ENCODE measurements at regions not wholly inside any gene's neighbourhood (a gene's known extent, or its start where the extent isn't known, plus 50 kb on each side); places are given as distances from the start of the nearest gene placed in this dataset.
A peak's percentile ranks its signal among the peaks of the same experiment; 100 is the strongest.
"Not testable (repeated sequence)": the region's sequence is repeated elsewhere in the genome, so short reads cannot be mapped to it uniquely, and the experiment has no call there.

DNA sequence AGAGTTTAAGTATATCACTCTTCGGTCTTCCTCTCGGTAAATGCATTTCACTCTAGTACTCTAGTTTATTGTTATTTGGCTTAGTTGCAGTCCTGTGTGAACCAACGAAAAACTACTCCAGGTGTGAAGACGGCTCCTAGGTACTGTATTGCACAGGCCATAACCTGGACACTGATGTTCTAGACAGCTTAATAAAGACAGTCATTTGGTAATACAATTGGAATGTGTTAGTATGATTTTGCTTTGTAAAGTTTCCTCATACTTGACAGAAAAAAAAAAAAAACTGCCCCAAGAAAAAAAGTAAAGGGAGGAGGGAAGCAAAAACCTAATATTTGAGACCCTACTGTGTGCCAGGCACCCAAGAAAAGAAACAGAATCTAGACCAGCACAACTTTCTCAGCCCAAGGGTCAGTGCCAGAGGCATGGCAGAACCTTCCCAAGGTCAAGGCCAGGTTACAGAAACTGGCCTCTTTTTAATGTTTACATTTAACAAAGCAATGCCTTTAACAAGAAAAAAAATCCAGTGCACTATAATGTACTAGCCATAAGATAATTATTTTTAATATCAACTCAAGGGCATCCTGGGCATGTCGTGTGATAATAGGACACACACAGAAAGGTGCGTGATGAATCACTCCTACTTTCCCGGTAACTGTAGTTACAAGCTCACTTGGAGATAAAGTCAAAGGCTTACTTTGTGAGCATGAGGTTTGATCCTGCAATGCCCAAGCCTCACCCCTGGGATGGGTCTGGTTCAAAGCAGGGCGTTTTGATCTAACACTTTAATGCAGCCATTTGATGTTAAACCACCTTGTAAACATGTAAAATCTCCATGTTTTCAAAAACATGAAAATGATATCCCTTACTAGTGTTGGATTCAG lies 110.6 kb downstream of the BMP4 start:
- DNase-seq (ENCODE audit: low read depth in 2 of 2), result peak; percentile 7 to 26
- no peak overlapping the region for H3K4me3 ChIP-seq (replicated peaks in 1 of 2; ENCODE audit: low read depth in 2 of 2, low read length in 2 of 2)
- TF ChIP-seq, protein P1, sequence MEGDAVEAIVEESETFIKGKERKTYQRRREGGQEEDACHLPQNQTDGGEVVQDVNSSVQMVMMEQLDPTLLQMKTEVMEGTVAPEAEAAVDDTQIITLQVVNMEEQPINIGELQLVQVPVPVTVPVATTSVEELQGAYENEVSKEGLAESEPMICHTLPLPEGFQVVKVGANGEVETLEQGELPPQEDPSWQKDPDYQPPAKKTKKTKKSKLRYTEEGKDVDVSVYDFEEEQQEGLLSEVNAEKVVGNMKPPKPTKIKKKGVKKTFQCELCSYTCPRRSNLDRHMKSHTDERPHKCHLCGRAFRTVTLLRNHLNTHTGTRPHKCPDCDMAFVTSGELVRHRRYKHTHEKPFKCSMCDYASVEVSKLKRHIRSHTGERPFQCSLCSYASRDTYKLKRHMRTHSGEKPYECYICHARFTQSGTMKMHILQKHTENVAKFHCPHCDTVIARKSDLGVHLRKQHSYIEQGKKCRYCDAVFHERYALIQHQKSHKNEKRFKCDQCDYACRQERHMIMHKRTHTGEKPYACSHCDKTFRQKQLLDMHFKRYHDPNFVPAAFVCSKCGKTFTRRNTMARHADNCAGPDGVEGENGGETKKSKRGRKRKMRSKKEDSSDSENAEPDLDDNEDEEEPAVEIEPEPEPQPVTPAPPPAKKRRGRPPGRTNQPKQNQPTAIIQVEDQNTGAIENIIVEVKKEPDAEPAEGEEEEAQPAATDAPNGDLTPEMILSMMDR (IDR thresholded peaks at IDR 0.05; ENCODE audit: low read depth, low read length), result no peak

DNA sequence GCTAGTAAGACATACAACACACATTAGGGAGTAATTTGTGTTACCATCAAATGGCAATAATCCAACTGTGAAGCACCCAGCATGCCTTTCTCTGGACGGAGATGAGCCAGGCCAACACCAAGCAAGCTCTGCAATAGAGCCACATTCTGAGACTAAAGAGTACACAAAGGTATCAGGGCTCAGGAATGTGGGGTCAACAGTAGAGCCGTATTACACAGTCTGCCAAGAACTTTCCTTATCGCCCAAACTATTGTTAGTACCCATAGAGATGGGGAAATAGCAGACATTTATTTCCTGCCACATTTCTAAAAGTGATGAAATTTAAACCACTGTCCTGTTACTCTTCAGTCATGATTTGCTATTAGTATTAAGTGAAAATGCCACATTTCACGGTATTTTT lies 113.7 kb downstream of the BMP4 start:
- TF ChIP-seq, protein P1 (IDR thresholded peaks at IDR 0.05; ENCODE audit: low read depth, low read length), result no peak
- peak; percentile 89 to 93 for DNase-seq (ENCODE audit: low read depth in 2 of 2)
- no peak overlapping the region for H3K4me3 ChIP-seq (replicated peaks in 1 of 2; ENCODE audit: low read depth in 2 of 2, low read length in 2 of 2)

DNA sequence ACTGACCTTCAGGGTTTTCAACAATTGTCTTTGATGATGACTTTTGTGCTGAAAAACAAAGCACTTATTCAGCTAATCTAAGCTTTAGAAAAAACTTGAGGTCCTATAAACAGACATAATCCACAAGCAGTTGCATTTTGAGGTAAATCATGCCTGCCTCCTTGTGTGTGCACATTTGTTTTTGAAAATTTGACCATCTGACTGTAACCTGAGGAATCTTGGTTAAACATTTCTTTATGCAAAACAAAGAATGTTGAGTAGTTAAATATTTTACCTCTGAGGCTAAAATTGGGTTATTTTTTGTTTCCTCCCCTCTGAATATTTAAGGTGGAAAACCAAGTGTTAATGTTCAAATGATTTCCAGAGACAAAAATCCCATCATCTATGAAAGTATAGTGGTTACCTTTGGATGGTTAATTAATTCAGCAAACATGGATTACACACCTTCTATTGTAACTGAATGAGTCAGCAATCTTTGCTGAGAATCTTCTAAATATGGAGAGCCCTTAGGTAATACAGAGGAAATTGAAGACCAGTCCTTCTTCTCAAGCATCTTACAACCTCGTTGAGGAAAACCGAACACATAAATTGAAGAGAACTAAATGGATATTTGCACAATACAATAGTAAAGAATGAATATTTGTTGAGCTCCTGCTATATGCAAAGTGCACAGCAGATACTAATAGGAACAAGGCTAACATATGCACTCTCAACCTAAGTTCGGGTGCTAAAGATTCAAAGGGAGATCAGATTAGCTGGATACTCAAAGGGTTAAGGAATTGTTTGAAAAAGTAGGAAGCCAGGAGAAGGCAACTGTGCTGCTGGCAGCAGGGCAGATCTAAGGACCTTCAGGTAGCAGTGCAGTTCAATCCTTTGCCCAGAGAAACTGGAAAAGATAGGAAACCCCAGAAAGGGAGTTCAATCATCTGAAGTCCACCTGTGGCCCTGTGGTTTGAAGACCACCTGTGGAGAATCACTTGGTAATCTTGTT lies 115.2 kb downstream of the BMP4 start:
- TF ChIP-seq, protein P1 (IDR thresholded peaks at IDR 0.05; ENCODE audit: low read depth, low read length), result no peak
- H3K4me3 ChIP-seq (replicated peaks in 1 of 2; ENCODE audit: low read depth in 2 of 2, low read length in 2 of 2), result no peak overlapping the region
- no peak for DNase-seq (ENCODE audit: low read depth in 2 of 2)

DNA sequence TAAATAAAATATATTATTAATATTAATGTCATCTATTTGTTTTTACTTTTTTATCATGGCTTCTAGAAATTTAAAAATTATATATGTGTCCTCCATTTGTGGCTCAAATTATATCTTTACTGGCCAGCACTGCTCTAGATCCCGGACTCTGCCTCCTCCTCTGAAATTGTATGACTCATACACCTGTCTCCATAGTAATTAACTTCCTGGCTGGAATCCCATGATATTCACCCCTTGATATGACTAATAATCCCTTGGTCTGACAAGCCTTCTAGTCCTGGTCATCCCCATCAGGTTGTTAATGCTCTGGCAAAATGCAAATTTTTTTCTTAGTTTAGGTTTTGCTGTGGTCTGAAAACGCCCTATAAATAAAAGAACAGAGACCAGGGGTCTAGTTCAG lies 116.2 kb downstream of the BMP4 start:
- no peak overlapping the region for H3K4me3 ChIP-seq (replicated peaks in 1 of 2; ENCODE audit: low read depth in 2 of 2, low read length in 2 of 2)
- peak; percentile 18 to 40 for DNase-seq (ENCODE audit: low read depth in 2 of 2)
- TF ChIP-seq, protein P1 (IDR thresholded peaks at IDR 0.05; ENCODE audit: low read depth, low read length), result no peak

DNA sequence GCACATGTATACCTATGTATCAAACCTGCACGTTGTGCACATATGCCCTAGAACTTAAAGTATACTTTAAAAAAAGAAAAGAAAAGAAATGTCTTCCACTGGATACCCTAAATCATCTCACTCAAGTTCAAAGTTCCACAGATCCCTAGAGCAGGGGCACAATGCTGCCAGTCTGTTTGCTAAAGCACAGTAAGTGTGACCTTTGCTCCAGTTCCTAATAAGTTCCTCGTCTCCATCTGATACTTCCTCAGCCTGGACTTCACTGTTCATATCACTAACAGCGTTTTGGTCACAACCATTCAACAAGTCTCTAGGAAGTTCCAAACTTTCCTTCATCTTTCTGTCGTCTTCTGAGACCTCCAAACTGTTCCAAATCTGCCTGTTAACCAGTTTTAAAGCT lies 118.3 kb downstream of the BMP4 start:
- TF ChIP-seq, protein P1 (IDR thresholded peaks at IDR 0.05; ENCODE audit: low read depth, low read length), result no peak
- DNase-seq (ENCODE audit: low read depth in 2 of 2), result no peak
- H3K4me3 ChIP-seq (replicated peaks in 1 of 2; ENCODE audit: low read depth in 2 of 2, low read length in 2 of 2), result no peak overlapping the region

DNA sequence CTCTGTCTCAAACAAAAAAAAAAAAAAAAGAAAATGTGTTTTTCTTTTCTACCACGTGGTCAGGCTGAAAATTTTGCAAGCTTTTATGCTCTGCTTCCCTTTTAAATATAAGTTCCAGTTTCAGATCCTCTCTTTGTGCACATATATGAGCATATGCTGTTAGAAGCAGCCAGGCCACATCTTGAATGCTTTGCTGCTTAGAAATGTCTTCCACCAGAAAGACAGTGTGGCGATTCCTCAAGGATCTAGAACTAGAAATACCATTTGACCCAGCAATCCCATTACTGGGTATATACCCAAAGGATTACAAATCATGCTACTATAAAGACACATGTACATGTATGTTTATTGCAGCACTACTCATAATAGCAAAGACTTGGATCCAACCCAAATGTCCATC lies 119.0 kb downstream of the BMP4 start:
- H3K4me3 ChIP-seq (replicated peaks in 1 of 2; ENCODE audit: low read depth in 2 of 2, low read length in 2 of 2); DNase-seq (ENCODE audit: low read depth in 2 of 2): not testable (repeated sequence)

DNA sequence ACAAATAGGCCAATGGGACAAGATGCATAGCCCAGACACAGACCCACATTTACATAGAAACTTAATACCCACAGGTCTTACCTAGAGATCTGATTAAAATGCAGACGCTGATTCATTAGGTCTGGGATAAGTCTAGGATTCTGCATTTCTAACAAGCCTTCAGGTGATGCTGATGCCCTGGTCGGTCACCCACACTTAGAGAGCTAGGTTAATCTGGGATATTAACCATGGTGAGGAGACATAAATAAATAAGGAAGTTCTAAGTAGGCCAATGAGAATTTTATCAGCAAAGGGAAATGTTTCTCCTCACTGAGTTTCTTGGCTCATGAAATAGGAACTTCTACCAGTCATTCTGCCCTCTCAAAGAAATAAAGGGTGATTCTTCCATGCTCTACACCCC lies 120.1 kb downstream of the BMP4 start:
- no peak overlapping the region for H3K4me3 ChIP-seq (replicated peaks in 1 of 2; ENCODE audit: low read depth in 2 of 2, low read length in 2 of 2)
- DNase-seq (ENCODE audit: low read depth in 2 of 2), result no peak
- TF ChIP-seq, protein P1 (IDR thresholded peaks at IDR 0.05; ENCODE audit: low read depth, low read length), result no peak
